NCI-H2196 (cell line): ENCODE measurements at regions not wholly inside any gene's neighbourhood (a gene's known extent, or its start where the extent isn't known, plus 50 kb on each side); places are given as distances from the start of the nearest gene placed in this dataset.
A peak's percentile ranks its signal among the peaks of the same experiment; 100 is the strongest.

Source experiments
- DNase-seq: peaks from one replicate; lab custom pipeline; 2025; ENCODE audit not compliant: unreplicated experiment; lab: John Stamatoyannopoulos, UW

GRCh38 chr7:98518159-98518947 is 98.7 kb upstream of the NPTX2 start:
- DNase-seq = no peak

- no peak for DNase-seq
These were observed 101.9 kb upstream of the NPTX2 start for GRCh38 chr7:98515201-98515600.

DNA sequence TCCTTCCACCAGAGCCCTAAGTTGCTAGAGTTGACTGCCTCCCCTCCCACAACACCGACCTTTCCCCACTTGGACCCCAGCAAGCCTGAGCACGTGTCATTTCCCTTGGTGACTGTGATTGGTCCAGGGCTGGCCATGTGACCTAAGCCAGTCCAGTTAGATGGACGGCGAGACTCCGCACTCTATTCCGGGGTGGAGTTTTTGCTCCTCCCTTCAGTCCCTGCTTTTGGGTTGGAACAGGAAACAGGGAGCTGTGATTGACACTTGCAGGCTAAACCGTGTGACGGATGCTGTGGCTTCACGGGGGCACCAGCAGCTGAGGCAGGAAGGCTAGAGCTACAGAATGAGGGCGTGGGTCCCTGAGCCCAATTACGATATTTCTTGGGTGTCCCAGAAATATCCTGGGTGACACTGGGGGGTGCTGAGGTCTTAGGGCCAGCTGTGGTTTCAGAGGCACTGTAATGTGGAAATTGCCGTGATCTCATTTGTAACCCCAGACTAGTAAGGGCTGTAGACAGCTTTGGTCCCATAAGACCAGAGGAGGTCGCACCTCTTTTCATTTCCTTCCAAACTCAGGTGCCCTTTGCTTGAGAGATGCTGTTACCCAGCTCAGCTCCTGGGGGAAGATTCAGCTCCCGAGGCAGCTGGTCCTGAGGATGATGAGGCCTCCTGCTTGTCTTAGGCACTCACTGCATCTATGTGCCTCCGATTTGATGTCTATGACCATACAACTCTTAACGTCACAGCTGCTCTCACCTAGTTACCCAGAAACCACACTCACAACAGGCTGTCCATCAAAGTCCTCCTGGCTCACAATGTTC is 102.7 kb upstream of the NPTX2 start:
- DNase-seq = no peak

- DNase-seq = no peak
These were observed 105.9 kb upstream of the NPTX2 start for GRCh38 chr7:98511175-98511574.

DNA sequence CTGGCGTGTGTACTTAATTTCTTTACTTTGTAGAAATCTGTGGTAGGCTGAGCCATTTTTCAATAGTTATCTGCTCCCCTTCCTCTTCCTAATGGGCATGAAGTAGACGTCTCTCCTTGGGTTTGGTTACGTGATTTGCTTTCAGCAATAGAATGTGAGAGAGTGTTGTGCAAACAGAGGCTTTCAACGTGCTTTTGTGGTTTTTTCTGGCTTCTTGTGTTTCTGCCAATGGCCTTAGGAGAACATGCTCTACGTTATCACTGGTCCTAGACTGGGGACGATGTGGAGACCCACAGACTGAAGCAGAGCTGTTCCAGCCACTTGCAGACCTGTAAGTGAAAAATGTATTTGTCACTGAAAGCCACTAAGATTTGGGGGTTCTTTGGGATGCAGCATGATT is 107.2 kb upstream of the NPTX2 start:
- DNase-seq = no peak

DNA sequence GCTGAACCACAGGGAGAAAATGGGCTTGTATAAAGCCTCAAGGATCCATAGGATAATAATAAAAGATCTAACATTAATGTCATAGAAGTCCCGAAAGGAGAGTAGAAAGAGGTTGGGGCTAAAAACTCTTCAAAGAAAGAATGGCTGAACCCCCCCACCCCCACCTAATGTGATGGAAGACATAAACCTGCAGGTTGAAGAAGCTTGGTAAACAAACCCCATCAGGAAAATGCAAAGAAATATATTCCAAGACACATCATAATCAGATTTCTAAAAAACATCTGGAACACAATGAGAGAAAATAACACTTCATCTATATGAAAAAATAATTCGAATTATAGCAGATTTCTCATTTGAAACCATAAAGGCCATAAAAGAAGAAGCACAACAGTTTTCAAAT is 105.6 kb upstream of the BAIAP2L1 start:
- no peak for DNase-seq

GRCh38 chr7:98500764-98501163 is 99.9 kb upstream of the BAIAP2L1 start:
- no peak for DNase-seq

- no peak for DNase-seq
These were observed 95.7 kb upstream of the BAIAP2L1 start for GRCh38 chr7:98496618-98497017.

DNA sequence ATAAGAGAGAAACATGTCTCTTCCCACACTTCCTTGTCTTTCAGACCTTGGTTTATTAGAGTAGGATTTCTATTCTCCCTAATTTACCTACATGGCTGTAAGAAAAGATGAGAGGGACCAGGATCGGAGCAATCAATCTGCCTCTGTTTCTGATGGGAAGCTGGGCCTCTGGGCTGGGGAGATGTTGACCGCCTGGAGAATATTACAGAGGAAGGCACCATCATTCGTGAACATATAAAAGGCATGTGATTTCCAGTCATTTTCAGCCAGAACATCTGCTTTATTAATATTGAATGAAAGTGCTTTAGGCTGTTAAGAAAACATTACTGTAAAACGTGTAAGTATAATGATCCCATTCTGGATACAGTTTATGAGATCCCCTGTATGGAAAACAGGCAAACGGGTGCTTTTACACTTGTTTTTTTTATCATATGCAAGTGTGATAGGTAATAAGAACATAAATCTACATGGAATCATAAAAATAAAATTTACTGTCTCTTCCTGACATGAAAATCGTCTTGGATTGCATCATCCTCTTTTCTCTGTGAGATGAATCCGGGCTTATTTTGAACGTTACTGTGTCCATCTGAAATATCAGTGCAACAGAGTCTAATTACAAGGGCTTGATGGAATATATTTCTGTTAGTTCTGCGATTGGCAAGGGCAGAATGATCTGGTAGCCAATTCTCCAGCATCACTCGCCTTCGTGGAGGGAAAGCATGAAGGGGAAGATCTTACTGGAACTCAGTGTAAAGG is 94.5 kb upstream of the BAIAP2L1 start:
- no peak for DNase-seq

DNA sequence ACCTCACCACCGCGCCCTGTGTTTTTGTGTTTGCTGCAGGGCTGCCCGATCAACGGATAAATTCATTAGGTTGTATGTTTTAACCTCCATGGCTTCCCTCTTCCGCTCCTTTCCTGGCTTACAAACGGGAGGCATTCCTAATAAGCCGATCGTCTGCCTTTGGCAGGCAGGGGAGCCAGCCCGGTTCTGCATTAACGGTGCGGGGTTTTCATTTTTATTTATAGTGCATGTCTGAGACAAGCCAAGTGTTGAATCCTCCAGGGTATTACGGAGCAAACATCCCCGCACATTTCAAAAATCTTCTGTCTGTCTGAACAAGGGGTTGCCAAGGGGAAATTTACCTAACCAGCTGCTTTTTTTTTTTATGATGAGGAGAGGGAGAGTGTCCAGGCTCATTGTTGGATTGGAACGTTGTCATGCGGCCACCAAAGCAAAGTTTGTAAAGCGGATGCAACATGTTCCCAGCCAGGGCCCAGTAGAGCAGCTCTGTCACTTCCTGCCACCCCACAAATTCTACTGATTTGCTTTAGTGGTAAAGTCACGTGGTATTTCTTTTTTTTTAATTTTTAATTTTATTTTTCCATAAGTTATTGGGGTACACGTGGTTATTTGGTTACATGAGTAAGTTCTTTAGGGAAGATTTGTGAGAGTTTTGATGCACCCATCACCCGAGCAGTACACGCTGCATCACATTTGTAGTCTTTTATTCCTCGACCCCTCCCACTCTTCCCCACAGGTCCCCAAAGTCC is 92.3 kb upstream of the BAIAP2L1 start:
- DNase-seq = no peak

- no peak for DNase-seq
These were observed 87.3 kb upstream of the BAIAP2L1 start for GRCh38 chr7:98488167-98488566.

GRCh38 chr7:98483964-98484545 is 83.2 kb upstream of the BAIAP2L1 start:
- no peak for DNase-seq

- no peak for DNase-seq
These were observed 82.5 kb upstream of the BAIAP2L1 start for GRCh38 chr7:98483276-98483963.

DNA sequence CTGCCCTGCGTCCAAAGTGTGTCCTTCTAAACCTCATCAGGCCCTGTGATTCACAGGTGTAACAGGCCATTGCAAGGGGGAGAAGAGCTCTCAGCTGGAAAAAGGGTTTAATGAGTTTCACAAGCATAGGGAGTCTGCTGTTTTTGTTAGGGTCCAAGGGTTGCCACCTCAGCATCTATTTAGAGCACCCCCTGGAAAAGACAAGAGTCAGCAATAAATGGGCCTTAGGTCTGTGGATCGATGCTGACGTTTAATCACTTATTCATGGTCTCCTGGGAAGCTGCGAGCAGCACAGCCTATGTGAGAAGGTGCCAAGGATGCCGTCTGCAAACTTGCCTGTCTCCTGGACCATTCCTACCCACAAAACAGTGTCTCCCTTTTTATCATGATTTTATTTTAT is 78.4 kb upstream of the BAIAP2L1 start:
- DNase-seq = no peak

DNA sequence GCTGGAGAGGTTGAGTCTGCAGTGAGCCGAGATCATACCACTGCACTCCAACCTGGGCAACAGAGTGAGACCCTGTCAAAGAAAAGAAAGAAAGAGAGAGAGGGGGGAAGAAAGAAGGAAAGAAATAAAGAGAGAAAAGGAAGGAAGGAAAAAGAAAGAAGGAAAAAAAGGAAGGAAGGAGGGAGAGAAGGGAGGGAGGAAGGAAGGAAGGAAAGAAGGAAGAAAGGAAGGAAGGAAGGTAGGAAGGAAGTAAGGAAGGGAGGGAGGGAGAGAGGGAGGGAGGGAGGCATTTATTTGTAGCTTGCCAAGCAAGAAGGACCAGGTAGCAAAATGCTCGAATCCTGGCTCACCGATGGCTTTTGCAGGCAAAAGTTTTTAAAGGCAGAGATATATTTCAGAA is 74.5 kb upstream of the BAIAP2L1 start:
- no peak for DNase-seq

- no peak for DNase-seq
These were observed 73.7 kb upstream of the BAIAP2L1 start for GRCh38 chr7:98474558-98474957.

GRCh38 chr7:98472521-98472954 is 71.6 kb upstream of the BAIAP2L1 start:
- no peak for DNase-seq

DNA sequence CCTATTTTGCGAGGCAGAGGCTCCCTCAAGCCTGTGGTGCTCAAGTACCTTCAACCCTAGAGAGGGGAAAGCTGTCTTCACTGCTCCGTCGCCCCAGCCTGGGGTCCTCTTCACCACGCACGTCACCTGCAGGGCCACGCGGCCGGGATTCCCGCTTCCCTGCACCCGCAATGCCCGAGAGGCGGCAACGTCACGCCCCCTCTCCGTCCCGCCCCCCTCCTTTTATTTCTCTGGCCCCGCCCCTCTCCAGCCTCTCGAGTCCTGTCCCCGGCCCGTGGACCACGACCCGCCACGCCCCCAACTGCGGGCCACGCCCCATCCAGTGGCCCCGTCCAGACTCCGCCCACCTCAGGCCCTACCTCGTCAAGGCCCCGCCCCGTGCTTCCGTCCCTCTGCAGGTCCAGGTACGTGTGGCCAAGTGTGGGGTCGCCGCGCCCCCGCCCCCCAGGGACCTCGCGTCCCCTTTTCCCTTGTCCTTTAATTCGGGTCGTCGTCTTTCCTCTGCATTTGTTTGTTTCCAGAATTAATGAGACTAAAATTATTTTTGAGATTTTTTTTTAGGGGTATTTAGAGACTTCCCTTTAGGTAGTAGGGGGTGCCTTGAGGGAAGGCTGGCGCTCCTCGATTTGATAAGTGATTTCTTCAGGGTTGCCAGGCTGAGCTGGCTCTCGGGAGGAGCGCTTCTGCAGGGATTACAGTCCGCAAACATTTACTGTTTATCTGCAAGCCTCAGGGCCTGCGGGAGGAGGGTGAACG is 69.8 kb upstream of the BAIAP2L1 start:
- DNase-seq = peak; percentile 13

DNA sequence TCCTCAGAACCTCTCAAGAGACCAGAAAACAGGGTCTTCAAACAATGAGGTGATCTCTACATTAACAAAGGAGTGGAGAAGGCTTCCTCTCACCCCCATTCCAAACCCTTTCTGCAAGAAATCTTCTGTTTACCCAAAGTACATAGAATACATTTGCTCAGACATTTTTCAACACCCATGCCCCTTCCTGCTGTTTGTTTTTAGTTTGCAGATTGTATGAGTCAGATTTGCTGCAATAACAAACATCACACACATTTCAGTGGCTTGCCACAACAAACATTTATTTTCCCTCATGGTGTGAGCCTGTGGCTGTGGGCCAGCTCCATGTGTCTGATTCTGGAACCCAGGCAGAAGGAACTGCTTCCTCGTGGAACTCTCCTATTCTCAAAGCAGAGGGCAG is 68.2 kb upstream of the BAIAP2L1 start:
- no peak for DNase-seq
